Smooth muscle cell (in vitro differentiated cells): ENCODE measurements at regions not wholly inside any gene's neighbourhood (a gene's known extent, or its start where the extent isn't known, plus 50 kb on each side); places are given as distances from the start of the nearest gene placed in this dataset.

Experiments
- DNase-seq: peaks from one replicate; lab custom pipeline; 2025; ENCODE audit not compliant: unreplicated experiment; lab: John Stamatoyannopoulos, UW
- H2AFZ ChIP-seq: fragments of 200-600 bp; sonication (generic); 2 replicates; pipeline ENCODE4 v1.6.0; 2016; ENCODE audit warnings: antibody characterized with exemption, low read depth, mild to moderate bottlenecking
- H3F3A ChIP-seq: fragments of 200-600 bp; sonication (generic); 2 replicates; pipeline ENCODE4 v1.6.0; 2017; ENCODE audit warnings: antibody characterized with exemption, low read depth
- H3K27ac ChIP-seq: fragments of 200-600 bp; sonication (generic); 2 replicates; pipeline ENCODE4 v1.5.1; 2016; ENCODE audit warnings: low read depth, mild to moderate bottlenecking
- H3K27me3 ChIP-seq: fragments of 200-600 bp; sonication (generic); 2 replicates; pipeline ENCODE4 v1.6.1; 2016; ENCODE audit warnings: low read depth, mild to moderate bottlenecking
- H3K36me3 ChIP-seq: fragments of 200-600 bp; sonication (generic); 2 replicates; pipeline ENCODE4 v1.5.1; 2016; ENCODE audit warnings: low read depth
- H3K4me1 ChIP-seq: fragments of 200-600 bp; sonication (generic); 2 replicates; pipeline ENCODE4 v1.5.1; 2016; ENCODE audit warnings: low read depth
- H3K4me2 ChIP-seq: fragments of 200-600 bp; sonication (generic); 2 replicates; pipeline ENCODE4 v1.6.0; 2016; ENCODE audit warnings: mild to moderate bottlenecking
- H3K4me3 ChIP-seq: fragments of 200-600 bp; sonication (generic); 2 replicates; pipeline ENCODE4 v1.5.1; 2016; ENCODE audit warnings: mild to moderate bottlenecking
- H3K79me2 ChIP-seq: fragments of 200-600 bp; sonication (generic); 2 replicates; pipeline ENCODE4 v1.6.0; 2016; ENCODE audit warnings: low read depth, mild to moderate bottlenecking
- H3K9ac ChIP-seq: fragments of 200-600 bp; sonication (generic); 2 replicates; pipeline ENCODE4 v1.6.0; 2016; ENCODE audit warnings: low read depth
- H3K9me3 ChIP-seq: fragments of 200-600 bp; sonication (generic); replicated peaks from 2 replicates; pipeline ENCODE4 v1.5.1; 2016; ENCODE audit warnings: low read depth
- H4K20me1 ChIP-seq: fragments of 200-600 bp; sonication (generic); 2 replicates; pipeline ENCODE4 v1.6.0; 2016; ENCODE audit warnings: low read depth
- CTCF ChIP-seq: fragments of 200-600 bp; sonication (generic); IDR thresholded peaks from 2 replicates; pipeline ENCODE4 v1.5.1; 2017; ENCODE audit warnings: borderline replicate concordance, mild to moderate bottlenecking, antibody characterized with exemption; ENCODE audit not compliant: insufficient read depth, poor library complexity, severe bottlenecking
- WGBS: methylation state at CpG from one replicate; pipeline ENCODE4 v1.1.7; 2016; ENCODE audit warnings: low lambda C conversion rate; 5-methylcytosine and 5-hydroxymethylcytosine counted together

DNA sequence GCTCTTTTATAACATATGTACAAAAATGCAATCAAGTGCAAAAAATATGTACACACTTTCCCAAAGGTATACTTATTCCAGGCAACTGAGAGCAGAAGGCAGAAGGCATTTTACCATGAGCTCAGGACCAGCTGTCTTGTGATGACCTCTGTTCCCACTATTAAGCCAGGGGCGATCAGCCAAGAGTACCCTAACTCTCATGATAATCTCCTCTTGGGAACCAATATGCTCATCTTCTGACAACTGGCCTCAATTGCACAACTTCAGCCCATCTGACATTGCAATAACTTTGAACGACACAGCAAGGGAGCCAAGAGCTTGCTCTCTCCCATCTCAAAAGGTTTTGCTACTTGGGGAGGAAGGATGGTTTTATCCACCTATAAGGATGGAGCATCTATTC, 471.9 kb downstream of the HS3ST3B1 start:
- Histone ChIP-seq H3K9ac (no peak overlapping the region), H3K4me2 (no peak overlapping the region), H2AFZ (no peak overlapping the region), H3K79me2 (no peaks in the 10 kb centered on the region), H3K27ac (no peak overlapping the region), H4K20me1 (no peaks in the 10 kb centered on the region), H3K4me1 (no peaks in the 10 kb centered on the region), H3K36me3 (no peaks in the 10 kb centered on the region), H3K27me3 (no peaks in the 10 kb centered on the region), H3K4me3 (no peak overlapping the region), H3K9me3 (no peaks in the 10 kb centered on the region), H3F3A (no peaks in the 10 kb centered on the region)
- TF ChIP-seq CTCF = no peak
- DNase-seq = no peak
- 68% methylated on average over 2 of the region's 2 CpGs for WGBS

DNA sequence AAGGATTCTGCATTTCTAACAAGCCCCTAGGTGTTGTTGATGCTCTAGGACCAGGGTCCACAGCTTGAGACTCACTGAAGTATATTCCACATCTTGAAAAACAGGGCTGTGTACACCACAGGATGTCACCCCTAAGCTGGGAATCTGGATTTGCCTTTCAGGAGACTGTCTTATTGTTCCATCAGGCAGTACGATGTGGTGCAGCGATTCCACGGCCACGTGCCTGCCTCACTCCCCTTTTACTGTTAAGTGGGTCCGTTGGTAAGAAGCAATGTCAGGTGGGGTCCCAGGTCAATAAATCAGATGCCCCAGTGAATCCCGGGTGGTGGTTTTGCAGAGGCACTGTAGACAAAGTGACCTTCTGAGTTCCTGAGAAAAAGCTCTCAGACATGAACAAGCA, 470.7 kb downstream of the HS3ST3B1 start:
- Histone ChIP-seq H3K36me3 (no peaks in the 10 kb centered on the region), H3F3A (no peaks in the 10 kb centered on the region), H3K79me2 (no peaks in the 10 kb centered on the region), H3K4me3 (no peak overlapping the region), H3K27me3 (no peaks in the 10 kb centered on the region), H3K4me1 (no peaks in the 10 kb centered on the region), H3K9ac (no peak overlapping the region), H3K4me2 (no peak overlapping the region), H3K9me3 (no peaks in the 10 kb centered on the region), H4K20me1 (no peaks in the 10 kb centered on the region), H3K27ac (no peak overlapping the region), H2AFZ (no peak overlapping the region)
- DNase-seq = no peak
- WGBS = 88% methylated on average over 6 of the region's 6 CpGs
- no peak for TF ChIP-seq CTCF

DNA sequence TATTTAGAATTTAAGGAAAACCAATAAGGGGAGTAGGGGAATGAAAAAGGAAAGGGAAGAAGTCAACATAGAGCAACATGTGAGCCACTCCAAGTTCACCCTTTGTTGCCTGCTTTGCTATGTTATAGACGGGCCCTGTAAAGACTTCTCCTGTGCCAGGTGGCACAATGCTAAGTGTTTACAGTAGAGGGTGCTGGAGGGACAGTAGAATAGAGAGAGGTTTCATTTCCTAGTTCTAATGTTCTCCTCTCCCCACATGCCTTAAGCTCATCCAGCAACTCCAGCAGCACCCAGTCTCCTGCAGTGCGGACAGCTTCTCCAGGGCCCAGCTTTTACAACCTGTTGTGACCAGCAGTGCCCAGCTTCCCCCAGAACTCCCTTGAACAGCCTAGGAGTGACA, 468.0 kb downstream of the HS3ST3B1 start:
- no peaks in the 10 kb centered on the region for H3K36me3 ChIP-seq
- no peaks in the 10 kb centered on the region for H3K79me2 ChIP-seq
- TF ChIP-seq CTCF = no peak
- no peak overlapping the region for H3K27ac ChIP-seq
- H3K27me3 ChIP-seq = no peaks in the 10 kb centered on the region
- H3K9me3 ChIP-seq = no peaks in the 10 kb centered on the region
- H3F3A ChIP-seq = no peaks in the 10 kb centered on the region
- no peak for DNase-seq
- no peaks in the 10 kb centered on the region for H3K4me1 ChIP-seq
- no peak overlapping the region for H2AFZ ChIP-seq
- no peak overlapping the region for H3K9ac ChIP-seq
- no peaks in the 10 kb centered on the region for H4K20me1 ChIP-seq
- WGBS = 97% methylated on average over 2 of the region's 2 CpGs
- H3K4me2 ChIP-seq = no peak overlapping the region
- no peak overlapping the region for H3K4me3 ChIP-seq

DNA sequence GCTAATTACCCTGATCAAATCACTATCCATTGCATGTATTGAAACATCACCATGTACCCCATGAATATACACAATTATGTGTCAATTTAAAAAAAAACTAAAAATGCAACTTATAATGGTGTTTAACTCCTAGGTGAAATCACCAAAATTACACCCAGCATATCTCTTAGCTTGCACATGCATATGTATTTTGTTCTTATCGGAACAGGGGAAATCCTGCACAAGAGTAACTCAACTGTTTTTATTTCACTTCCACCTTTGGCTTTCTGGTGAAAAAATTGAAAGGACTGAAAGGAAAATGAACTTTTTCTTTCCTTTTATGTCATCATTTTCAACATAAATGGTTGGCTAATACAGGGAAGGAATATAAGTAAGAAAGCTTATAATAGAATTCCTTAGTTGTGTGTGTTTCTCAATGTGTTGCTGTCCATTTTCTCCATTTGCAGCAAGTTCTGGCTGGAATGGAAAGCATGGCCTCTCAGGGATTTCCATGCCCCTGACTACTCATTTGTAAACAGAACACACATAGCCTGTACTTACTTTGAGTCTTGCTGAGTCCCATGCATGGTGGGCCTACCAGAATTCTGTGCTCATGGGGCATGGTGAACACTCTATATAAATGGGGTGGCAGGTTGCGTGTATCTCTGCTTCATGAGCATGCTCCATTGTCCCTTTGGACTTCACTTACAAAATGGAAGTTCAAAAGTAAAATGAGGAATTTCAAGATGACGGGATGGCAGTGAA, 462.0 kb downstream of the HS3ST3B1 start:
- H3K9ac ChIP-seq = no peak overlapping the region
- no peak overlapping the region for H3K27ac ChIP-seq
- no peak for DNase-seq
- H3K27me3 ChIP-seq = no peaks in the 10 kb centered on the region
- H3K36me3 ChIP-seq = no peaks in the 10 kb centered on the region
- H2AFZ ChIP-seq = no peak overlapping the region
- no peak for TF ChIP-seq CTCF
- peaks cover 8% of the 10 kb centered on the region for H3F3A ChIP-seq
- no peak overlapping the region for H3K4me2 ChIP-seq
- H4K20me1 ChIP-seq = no peaks in the 10 kb centered on the region
- WGBS = 65% methylated on average over 3 of the region's 3 CpGs
- H3K4me1 ChIP-seq = peaks cover 18% of the 10 kb centered on the region
- no peaks in the 10 kb centered on the region for H3K79me2 ChIP-seq
- H3K4me3 ChIP-seq = no peak overlapping the region
- no peaks in the 10 kb centered on the region for H3K9me3 ChIP-seq
